Umbilical cord (tissue), 1 donor: ENCODE measurements at regions not wholly inside any gene's neighbourhood (a gene's known extent, or its start where the extent isn't known, plus 50 kb on each side); places are given as distances from the start of the nearest gene placed in this dataset.
"Not testable (repeated sequence)": the region's sequence is repeated elsewhere in the genome, so short reads cannot be mapped to it uniquely, and the experiment has no call there.

Source experiments
- DNase-seq: peaks from one replicate; pipeline ENCODE4 v3.0.0-alpha.2; 2015; ENCODE audit warnings: low spot score

DNA sequence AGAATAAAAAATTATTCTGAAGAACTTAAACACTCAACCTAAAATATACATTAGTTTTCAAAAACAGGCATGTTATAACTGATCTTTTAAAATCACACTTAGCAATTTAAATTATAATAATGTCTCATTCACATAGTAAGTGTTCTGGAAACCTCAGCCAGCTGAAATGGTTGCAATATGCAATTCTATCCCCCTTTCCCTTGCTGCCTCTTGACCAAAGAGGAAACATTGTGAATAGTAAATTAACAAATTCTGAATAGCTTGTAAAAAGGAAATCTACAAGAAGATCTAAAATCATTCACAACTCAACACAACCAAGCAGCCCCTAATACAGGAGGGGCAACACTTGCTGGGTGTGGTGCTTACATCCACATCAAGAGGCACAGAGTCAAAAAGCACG lies 431.9 kb downstream of the BCAT1 start:
- no peak for DNase-seq

DNA sequence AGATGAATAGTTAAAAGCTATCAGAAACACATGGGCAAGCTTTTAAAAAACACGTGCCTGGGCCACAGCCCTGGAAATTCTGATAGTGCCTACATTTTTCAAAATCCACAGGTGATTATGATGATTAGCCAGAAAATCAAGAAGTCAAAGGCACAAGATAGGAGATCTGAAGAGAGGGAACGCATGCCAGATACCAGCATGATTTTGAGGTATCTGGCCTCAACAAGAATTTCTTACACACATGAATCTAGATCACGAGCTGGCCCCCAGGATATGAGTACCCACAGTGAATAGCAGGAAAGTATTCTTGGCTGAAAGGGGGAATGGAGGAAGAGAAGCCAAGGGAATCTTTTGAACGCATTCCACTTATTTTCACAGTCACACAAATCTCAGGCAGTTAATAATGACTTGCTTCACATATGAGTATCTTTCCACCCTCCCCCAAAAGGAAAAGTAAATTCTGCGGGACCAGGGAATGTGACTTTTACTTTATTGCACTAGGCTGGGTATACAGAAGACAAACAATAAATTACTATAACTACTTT lies 438.2 kb downstream of the BCAT1 start:
- DNase-seq: no peak

DNA sequence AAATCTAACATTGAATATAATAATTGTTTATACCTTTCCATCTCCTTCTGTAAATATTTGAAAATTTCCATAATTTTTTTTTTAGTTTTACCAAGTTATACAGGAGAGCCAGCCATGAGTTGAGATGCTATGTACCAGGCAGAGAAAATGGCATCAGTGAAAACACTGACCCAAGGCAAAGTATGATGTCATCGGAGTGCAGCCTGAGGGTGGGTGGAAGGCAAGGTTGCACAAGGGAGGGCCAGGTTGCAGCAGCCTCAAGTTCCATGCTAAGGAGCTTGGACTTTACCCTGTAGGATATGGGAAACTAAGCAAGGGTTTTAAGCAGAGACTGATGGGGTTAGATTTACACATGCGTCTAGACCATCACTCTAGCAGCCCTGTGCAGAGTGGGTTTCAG lies 441.1 kb downstream of the BCAT1 start:
- DNase-seq: no peak

DNA sequence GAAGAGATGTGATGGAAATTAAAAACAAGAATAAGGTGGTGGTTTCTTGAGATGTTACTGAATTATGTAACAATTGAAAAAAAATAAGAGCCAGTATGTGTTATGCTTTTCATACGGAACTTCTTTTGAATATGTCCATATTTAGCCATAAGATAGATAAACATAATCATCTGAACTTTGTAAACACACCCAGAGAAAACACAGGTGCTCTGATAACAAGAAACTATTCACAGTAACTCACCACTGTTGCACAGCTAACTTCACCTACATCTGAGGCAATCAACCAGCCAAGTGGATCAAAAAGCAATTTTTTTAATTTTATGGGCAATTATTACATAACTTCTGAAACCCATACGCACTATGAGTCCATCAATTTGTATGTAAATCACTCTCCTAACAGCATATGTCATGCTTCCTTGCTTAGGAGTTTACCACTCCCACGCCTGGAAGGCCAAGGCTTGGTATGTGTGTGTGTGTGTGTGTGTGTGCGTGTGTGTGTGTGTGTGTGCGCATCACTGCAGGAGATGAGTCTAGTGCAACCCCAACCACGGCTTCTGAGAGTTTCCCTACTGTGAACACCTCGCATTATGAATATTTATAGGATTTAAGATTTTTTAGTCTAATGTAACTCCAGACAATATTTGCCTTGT lies 443.4 kb downstream of the BCAT1 start:
- no peak for DNase-seq

DNA sequence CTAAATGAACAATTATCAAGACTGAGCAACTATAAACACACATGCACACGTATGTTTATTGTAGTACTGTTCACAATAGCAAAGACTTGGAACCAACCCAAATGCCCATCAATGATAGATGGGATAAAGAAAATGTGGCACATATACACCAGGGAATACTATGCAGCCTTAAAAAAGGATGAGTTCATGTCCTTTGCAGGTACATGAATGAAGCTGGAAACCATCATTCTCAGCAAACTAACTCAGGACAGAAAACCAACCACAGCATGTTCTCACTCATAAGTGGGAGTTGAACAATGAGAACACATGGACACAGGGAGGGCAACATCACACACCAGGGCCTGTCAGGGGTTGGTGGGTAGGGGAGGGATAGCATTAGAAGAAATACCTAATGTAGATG lies 445.4 kb downstream of the BCAT1 start:
- not testable (repeated sequence) for DNase-seq

DNA sequence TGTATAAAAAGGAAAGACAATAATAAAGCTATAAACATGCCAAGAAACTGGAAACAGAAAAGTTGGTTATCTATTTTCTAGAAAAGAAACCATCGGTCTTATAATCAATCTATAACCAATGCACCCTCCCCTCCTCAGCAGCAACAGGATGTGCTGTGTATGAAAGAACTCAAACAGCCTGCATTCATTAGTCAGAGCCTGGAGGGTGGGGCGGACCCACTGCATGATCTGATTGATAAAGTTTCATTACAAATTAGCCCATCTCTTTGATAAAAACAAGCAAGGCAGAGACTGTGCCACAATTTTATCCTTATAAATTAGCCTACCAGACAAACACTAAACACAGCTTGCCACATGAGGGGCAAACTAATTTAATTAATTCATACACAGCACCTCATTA lies 448.1 kb downstream of the BCAT1 start:
- no peak for DNase-seq

DNA sequence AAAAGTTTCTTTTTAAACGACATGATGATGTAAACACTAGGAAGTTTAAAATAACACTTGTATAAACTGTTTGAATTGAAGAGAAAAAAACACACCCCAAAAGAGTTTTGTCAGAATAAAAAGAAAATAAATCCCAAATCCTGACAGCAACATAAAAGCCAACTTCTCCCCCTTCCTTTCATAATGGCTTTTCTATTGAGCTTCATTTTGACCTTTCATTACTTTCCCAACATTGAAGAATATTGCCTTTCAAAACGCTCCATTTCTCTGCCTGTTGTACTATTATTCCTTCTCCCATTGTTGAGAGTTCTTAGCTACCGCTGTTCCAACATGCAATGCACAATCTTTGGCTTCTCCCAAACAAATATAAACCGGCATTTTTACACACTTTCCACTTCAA lies 448.5 kb downstream of the BCAT1 start:
- peak; percentile 11 for DNase-seq

DNA sequence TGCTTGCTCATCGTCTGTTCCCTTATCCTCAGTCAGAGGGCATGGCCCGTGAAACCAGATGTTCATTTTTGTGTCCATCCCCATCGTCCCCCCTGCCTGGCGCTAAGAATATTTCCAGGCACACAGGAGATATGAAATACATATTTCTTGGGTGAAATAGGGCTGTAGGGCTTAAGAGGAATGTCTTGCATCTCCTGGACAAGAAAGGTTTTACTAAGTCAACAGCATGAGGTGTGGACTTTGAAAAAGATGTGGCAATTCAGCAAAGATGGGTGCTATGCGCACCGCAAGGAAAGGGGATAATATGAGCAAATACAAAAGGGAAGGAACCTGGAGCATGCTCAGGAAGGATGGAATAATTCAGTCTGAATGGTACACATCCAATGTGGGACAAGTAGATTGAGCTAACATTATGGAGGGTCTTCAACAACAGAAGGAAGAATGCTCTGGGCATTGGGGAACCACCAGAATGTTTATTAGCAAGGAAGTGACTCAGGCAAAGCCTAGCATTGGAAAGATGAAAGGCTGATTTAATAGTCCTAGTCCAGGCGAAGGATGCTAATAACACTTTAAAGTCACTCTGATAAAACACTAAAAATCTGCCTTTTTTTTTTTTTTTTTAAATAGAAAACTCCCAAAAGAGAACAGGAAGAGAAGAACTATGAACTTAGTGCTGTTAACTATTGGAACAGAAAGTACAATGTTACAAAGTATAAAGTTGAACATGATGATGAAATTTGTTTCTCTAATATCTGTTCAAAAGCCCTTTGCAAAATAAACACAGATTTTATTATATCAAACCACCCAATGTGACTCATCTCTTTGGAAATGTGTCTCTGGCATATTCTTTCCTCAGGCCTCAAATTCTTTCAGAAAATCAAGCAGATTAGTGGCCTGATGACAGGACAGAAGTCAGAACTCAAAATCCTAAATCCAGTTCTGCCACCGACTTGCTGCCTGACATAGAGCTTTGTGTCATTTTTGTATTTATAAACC lies 449.5 kb downstream of the BCAT1 start:
- peak; percentile 83 for DNase-seq

DNA sequence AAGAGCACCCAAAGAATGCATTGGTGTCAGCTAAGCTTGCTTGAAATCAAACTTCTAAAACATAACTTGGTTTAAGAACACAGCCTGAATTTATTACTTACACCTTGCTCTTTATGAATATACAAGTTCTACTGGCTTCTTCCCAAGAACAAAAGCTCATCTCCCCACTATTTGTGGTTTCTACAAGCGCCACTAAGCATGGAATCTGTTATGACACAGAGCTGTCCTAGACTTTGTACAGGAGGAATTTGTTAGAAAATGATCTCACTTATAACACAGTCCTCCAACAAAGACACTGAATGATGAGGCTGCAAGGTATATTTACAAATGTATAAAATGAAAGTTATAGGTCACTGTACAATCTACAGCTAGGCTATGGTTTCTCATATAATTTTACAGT lies 452.1 kb downstream of the BCAT1 start:
- peak; percentile 13 for DNase-seq

DNA sequence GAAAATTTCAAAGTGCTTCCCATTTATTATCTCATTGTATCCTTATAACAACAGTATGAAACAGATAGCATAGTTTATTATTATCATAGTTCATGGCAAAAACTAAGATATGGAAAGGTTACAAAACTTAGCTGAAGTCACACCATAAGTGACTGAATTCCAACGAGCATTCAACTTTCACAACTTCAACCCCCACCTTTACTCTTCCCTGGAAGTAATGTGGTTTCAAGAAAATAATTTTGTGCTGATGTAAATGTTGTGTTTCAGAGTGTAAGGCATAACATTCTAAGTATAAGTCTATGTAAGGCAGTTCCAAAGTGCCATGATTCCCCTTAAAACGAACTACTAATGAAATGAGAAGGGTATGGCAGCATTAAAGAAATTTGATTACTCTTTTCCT lies 454.5 kb downstream of the BCAT1 start:
- DNase-seq: no peak

DNA sequence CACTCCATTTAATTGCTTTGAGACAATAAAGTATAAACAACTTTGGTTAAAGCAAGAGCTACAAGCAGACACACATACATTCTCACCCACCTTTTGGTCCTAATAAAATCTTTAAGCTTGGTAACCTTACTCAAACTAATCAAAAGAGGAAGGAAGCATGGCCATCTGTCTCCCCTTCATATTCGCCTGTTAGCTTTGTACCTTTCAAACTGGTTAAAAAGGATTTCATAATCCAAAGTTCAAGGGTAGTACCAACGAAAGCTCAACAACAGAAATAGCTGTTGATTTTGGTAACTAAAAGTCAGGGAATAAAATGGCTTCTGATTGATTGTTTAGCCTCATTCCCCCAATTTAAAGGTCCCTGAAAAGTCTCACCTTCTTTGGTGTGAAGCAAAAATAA lies 456.9 kb downstream of the BCAT1 start:
- no peak for DNase-seq

DNA sequence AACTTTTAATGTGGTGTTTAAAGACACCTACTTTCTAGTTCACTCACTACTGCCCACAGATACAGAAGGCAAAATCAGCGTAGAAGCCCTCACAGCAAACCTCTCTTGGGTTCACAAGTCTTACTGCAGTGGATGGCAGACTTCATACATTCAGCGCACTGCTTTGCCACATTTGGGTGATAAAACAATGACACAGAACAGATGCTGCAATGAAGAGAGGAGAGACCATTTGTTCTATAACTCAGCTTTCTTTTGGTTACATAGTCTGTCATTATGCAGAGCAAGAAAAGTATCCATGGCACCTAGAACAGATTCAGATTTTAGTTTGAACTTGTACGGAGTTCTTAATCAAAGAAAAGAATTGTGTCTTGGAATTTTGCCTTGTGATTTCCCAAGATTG lies 459.0 kb downstream of the BCAT1 start:
- DNase-seq: no peak

DNA sequence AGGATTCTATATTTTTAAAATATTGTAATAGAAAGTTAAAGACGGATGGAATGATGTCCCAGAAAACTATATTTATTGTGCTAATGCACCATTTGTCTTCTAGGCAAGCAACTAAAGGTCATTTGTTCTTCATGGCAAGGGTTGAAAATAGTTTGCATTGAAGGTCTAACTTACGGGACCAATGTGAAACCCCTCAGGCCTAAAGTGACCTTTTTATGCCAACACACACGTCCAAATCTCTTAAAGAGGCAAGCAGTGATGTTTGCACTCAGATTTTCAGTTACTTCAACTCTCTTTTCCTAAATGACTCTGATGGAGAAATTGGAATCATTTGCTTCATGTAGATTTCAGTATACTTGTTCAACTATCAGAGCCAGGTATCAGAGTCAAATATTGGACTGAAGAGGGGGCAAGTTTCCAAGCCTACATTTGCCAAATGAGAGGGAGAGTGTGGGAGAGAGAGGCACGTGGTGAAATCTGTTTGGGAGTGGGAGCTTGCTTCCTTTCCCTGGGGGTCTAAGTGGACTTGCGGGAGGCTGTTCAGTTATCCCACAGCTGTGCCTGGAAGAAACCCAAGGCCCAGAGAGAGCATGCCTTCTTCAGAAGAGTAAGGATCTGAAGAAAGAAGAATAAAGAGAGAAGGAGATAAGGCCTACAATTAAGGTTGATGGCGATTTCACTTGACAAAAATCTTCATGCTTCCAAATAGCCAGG lies 459.8 kb downstream of the BCAT1 start:
- DNase-seq: no peak

DNA sequence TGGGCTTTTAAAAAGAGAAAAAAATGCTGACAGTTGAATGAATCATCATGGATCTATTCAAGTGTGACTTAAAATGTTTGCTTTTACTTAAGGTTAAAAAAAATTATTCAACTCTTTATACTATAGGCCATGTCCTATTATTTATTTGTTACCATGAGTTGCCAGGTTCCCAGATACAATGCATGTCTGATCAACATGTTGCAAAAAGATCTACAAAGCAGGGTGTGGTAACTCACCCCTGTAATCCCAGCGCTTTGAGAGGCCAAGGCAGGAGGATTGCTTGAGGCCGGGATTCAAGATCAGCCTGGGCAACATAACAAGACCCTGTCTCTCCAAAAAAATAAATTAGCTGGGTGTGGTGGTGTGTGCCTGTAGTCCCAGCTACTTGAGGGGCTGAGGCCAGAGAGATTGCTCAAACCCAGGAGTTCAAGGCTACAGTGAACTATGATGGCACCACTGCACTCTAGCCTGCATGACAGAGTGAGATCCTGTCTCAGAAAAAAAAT lies 460.8 kb downstream of the BCAT1 start:
- no peak for DNase-seq

DNA sequence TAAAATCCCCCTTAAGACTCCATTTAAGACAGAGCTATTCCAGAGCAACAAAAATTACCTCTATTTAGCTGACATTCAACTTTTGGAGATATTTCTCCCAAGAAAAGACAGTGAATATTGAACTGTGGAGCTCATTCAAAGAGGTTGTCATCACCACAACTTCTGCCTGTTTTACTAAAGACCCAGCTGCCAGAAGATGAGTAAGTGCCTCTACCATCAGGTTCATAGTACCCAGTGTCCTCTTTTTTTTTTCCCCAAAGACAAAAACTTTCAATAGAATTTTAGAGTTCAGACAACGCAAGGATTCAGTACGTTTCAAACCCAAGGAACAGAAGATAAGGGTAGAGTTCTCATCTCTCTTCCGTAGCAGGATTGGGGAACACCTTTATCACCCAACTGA lies 461.3 kb downstream of the BCAT1 start:
- DNase-seq: no peak

DNA sequence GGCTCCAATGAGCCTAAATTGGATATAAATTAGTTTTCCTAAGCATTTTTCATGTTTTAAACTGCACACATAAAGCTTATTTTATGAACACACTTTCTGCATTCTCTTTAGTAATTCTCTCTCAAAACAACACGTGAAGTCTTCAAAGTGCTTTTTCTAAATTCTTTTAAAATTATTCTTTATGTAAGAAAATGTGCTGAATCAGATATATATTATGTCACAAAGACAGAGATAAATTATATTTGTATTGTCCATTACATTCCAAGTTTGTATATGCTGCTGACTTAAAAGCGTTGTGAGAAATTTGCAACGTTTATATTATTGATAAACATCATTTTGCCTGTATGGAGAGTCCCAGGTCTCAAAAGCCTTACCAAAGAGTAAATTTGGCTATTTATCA lies 465.2 kb downstream of the BCAT1 start:
- DNase-seq: no peak

DNA sequence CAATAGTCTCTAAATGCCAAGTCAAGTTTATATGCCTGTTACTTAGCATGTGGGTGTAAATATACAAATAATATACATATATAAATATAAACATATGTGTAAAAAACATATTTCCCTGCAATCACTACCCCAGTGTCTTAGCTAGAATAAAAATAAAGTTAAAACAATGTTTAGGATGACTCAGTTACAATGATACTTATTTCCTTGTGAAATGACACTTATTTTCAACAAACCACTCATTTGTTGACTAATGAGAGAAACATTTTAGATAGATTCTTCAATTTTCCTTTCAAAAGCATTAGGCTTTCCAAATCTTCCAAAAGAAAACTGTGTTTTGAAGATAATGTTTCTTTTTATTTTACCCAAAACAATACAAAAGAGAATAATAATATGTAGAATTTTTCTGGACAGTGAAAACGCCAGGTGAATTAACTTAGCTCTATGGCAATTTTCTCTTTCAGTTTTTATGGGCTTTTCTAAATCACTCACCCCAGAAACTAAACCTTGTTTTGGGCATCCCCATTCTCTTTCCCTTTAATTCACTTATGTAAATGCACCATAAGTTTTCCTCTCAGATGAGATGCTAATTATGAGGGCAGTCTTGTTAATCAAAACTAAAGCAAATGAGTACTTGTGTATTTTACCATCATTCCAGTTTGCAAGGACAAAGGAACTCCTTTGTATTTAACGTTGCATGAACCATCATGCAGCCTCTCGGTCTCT lies 465.9 kb downstream of the BCAT1 start:
- no peak for DNase-seq

DNA sequence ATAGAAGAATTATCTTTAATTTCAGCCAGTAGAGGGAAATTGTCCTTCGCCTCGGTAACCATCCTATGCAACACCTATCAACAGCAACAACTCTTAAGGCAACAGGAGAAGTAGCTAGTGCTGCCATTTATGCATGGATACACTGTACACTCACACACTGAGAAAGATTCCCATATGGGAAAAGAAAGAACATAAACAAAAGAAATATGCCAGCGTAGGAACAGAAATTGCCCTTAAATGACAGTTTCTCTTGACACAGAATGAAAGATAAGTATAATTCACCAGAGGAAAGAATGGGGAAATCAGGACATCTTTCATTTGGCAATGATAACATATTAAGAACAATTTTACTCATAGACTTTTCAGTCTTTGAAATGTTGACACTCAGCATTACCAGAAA lies 466.9 kb downstream of the BCAT1 start:
- DNase-seq: no peak

DNA sequence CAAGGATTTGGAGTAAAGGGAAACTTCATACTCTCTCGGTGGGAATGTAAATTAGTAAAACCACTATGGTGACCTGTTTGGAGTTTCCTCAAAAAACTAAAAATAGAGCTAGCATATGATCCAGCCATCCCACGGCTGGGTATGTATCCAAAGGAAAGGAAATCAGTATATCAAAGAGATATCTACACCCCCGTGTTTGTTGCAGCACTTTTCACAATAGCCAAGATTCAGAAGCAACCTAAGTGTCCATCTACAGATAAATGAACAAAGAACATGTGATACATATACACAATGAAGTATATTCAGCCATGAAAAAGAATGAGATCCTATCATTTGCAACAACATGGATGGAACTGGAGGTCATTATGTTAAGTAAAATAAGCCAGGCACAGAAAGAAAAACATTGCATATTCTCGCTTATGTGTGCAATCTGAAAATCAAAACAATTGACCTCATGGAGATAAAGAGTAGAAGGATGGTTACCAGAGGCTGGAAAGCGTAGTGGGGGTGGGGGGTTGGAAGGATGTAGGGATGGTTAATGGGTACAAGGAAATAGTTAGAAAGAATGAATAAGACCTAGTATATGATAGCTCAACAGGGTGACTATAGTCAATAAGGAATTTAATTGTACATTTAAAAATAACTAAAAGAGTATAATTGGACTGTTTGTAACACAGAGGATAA lies 468.0 kb downstream of the BCAT1 start:
- no peak for DNase-seq

DNA sequence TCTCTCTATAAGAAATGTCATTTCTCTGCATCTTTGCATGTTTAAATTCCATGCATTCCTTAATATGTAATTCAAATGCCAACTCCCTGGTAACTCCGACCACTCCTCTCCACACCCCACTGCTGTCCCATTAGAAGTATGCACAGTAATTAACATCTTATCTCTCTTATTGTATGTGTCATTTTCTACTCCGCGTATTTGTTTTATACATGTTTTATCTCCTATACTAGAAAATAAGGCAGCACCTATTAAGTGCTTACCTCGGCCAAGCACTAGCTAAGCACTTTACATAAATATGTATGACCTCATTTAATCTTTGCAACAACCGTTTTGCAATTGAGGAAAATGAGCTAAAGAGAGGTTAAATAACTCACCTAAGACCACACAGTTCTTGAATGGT lies 469.8 kb downstream of the BCAT1 start:
- DNase-seq: no peak

DNA sequence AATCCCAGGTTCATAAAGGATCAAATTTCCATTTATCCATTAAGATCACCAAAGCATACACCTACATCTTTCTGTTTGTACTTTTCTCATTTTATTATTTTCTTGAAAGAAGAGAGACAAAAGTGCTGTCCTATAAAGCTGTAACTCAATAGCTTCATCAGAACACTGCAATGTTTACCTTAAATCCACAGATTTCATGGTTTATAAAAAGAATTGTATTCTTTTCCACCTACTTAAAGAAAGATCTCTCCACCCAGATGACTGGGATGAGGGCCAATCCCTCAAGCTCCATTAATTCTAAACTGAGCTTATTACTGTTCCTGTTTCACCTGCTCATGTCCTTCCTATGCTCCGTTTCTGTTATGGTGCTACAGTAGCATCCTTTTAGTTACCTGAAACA lies 470.6 kb downstream of the BCAT1 start:
- no peak for DNase-seq
